OCI-LY3 (cell line): ENCODE measurements at regions not wholly inside any gene's neighbourhood (a gene's known extent, or its start where the extent isn't known, plus 50 kb on each side); places are given as distances from the start of the nearest gene placed in this dataset.
"Not testable (repeated sequence)": the region's sequence is repeated elsewhere in the genome, so short reads cannot be mapped to it uniquely, and the experiment has no call there.

ENCODE experiments used
- H2AFZ ChIP-seq: fragments of 200-600, 300-600 bp; shearing (Covaris generic); 2 replicates; pipeline ENCODE4 v1.6.0; 2014; ENCODE audit warnings: antibody characterized with exemption, low read depth, low read length
- H3K27ac ChIP-seq: fragments of 200-600, 300-600 bp; sonication (generic); 2 replicates; pipeline ENCODE4 v1.5.1; 2014; ENCODE audit warnings: mild to moderate bottlenecking, low read length, moderate library complexity, mixed read lengths
- H3K27me3 ChIP-seq: fragments of 200-600, 300-600 bp; sonication (generic); 2 replicates; pipeline ENCODE4 v1.6.1; 2014; ENCODE audit warnings: low read depth, low read length, mixed read lengths
- H3K36me3 ChIP-seq: fragments of 200-600, 300-600 bp; sonication (generic); replicated peaks from 2 replicates; pipeline ENCODE3; 2014; ENCODE audit warnings: low read depth, low read length, mixed read lengths
- H3K4me1 ChIP-seq: fragments of 300-600, 200-600 bp; sonication (generic); 2 replicates; pipeline ENCODE4 v1.6.1; 2014; ENCODE audit warnings: low read length, mixed read lengths
- H3K4me2 ChIP-seq: fragments of 200-600, 300-600 bp; sonication (generic); 2 replicates; pipeline ENCODE4 v1.6.1; 2014; ENCODE audit warnings: low read length, mixed read lengths
- H3K4me3 ChIP-seq: fragments of 300-600, 200-600 bp; sonication (generic); 2 replicates; pipeline ENCODE4 v1.5.1; 2014; ENCODE audit warnings: antibody characterized with exemption, mild to moderate bottlenecking, low read length, moderate library complexity
- H3K79me2 ChIP-seq: fragments of 300-600, 200-600 bp; shearing (Covaris generic); 2 replicates; pipeline ENCODE4 v1.6.1; 2014; ENCODE audit warnings: mild to moderate bottlenecking, low read length, mixed read lengths
- H3K9ac ChIP-seq: fragments of 300-600, 200-600 bp; shearing (Covaris generic); 2 replicates; pipeline ENCODE4 v1.6.0; 2014; ENCODE audit warnings: mild to moderate bottlenecking, low read length, moderate library complexity
- H3K9me3 ChIP-seq: fragments of 200-600, 300-600 bp; shearing (Covaris generic); 2 replicates; pipeline ENCODE4 v1.6.1; 2014; ENCODE audit warnings: low read length, mixed read lengths; ENCODE audit not compliant: insufficient read depth
- H4K20me1 ChIP-seq: fragments of 200-600, 300-600 bp; sonication (generic); 2 replicates; pipeline ENCODE4 v1.6.1; 2016; ENCODE audit warnings: low read length, mixed read lengths; ENCODE audit not compliant: insufficient read depth
- CTCF ChIP-seq: fragments of 200-600, 300-600 bp; sonication (generic); IDR thresholded peaks from 2 replicates; pipeline ENCODE4 v1.5.1; 2014; ENCODE audit warnings: antibody characterized with exemption, low read length, low read depth
- EZH2phosphoT487 ChIP-seq: fragments of 200-600 bp; shearing (Covaris generic); IDR thresholded peaks from 2 replicates; pipeline ENCODE4 v1.6.1; 2018; ENCODE audit warnings: antibody characterized with exemption, mixed run types, low read depth

GRCh38 chr4:52423967-52424366, 235.1 kb downstream of the USP46 start:
- Histone ChIP-seq H3K36me3 (no peaks in the 10 kb centered on the region), H3K4me1 (no peaks in the 10 kb centered on the region), H2AFZ (no peak overlapping the region), H3K4me3 (no peak overlapping the region), H3K27ac (no peak overlapping the region), H3K79me2 (no peaks in the 10 kb centered on the region), H4K20me1 (no peaks in the 10 kb centered on the region), H3K4me2 (no peak overlapping the region), H3K9ac (no peak overlapping the region), H3K9me3 (no peaks in the 10 kb centered on the region), H3K27me3 (no peaks in the 10 kb centered on the region)
- no peak for TF ChIP-seq CTCF
- TF ChIP-seq EZH2phosphoT487, result no peak

GRCh38 chr4:52425751-52426326, 233.3 kb downstream of the USP46 start:
- H3K4me3 ChIP-seq, result no peak overlapping the region
- H3K4me2 ChIP-seq, result no peak overlapping the region
- H3K27me3 ChIP-seq, result no peaks in the 10 kb centered on the region
- no peak overlapping the region for H3K9ac ChIP-seq
- no peak overlapping the region for H3K27ac ChIP-seq
- H3K4me1 ChIP-seq, result no peaks in the 10 kb centered on the region
- no peak overlapping the region for H2AFZ ChIP-seq
- H3K9me3 ChIP-seq, result no peaks in the 10 kb centered on the region
- no peak for TF ChIP-seq EZH2phosphoT487
- TF ChIP-seq CTCF, result no peak
- no peaks in the 10 kb centered on the region for H3K79me2 ChIP-seq
- no peaks in the 10 kb centered on the region for H3K36me3 ChIP-seq
- H4K20me1 ChIP-seq, result no peaks in the 10 kb centered on the region

GRCh38 chr4:52431410-52431809, 227.7 kb downstream of the USP46 start:
- no peaks in the 10 kb centered on the region for H3K4me1 ChIP-seq
- no peaks in the 10 kb centered on the region for H3K27me3 ChIP-seq
- no peaks in the 10 kb centered on the region for H3K79me2 ChIP-seq
- no peaks in the 10 kb centered on the region for H3K9me3 ChIP-seq
- no peak overlapping the region for H2AFZ ChIP-seq
- no peak for TF ChIP-seq CTCF
- TF ChIP-seq EZH2phosphoT487, result no peak
- H3K4me2 ChIP-seq, result no peak overlapping the region
- H3K36me3 ChIP-seq, result no peaks in the 10 kb centered on the region
- no peak overlapping the region for H3K9ac ChIP-seq
- H3K4me3 ChIP-seq, result no peak overlapping the region
- H4K20me1 ChIP-seq, result no peaks in the 10 kb centered on the region
- no peak overlapping the region for H3K27ac ChIP-seq

- no peak overlapping the region for H3K9ac ChIP-seq
- H3K27me3 ChIP-seq, result no peaks in the 10 kb centered on the region
- no peaks in the 10 kb centered on the region for H3K79me2 ChIP-seq
- no peak overlapping the region for H3K4me2 ChIP-seq
- TF ChIP-seq CTCF, result no peak
- H3K4me3 ChIP-seq, result no peak overlapping the region
- H3K36me3 ChIP-seq, result no peaks in the 10 kb centered on the region
- H4K20me1 ChIP-seq, result no peaks in the 10 kb centered on the region
- no peaks in the 10 kb centered on the region for H3K4me1 ChIP-seq
- no peaks in the 10 kb centered on the region for H3K9me3 ChIP-seq
- no peak overlapping the region for H2AFZ ChIP-seq
- H3K27ac ChIP-seq, result no peak overlapping the region
Measured at GRCh38 chr4:52431869-52432268, 227.2 kb downstream of the USP46 start.

DNA sequence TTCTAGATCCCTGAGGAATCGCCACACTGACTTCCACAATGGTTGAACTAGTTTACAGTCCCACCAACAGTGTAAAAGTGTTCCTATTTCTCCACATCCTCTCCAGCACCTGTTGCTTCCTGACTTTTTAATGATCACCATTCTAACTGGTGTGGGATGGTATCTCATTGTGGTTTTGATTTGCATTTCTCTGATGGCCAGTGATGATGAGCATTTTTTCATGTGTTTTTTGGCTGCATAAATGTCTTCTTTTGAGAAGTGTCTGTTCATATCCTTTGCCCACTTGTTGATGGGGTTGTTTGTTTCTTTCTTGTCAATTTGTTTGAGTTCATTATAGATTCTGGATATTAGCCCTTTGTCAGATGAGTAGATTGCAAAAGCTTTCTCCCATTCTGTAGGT, 216.6 kb downstream of the USP46 start:
- not testable (repeated sequence) for H2AFZ ChIP-seq, H3K27ac ChIP-seq, H3K79me2 ChIP-seq, H3K9ac ChIP-seq, H3K4me3 ChIP-seq, H4K20me1 ChIP-seq, H3K36me3 ChIP-seq, H3K4me1 ChIP-seq, H3K27me3 ChIP-seq, H3K9me3 ChIP-seq, H3K4me2 ChIP-seq
